ENCODE measurements at regions not wholly inside any gene's neighbourhood (a gene's known extent, or its start where the extent isn't known, plus 50 kb on each side); places are given as distances from the start of the nearest gene placed in this dataset.

DNA sequence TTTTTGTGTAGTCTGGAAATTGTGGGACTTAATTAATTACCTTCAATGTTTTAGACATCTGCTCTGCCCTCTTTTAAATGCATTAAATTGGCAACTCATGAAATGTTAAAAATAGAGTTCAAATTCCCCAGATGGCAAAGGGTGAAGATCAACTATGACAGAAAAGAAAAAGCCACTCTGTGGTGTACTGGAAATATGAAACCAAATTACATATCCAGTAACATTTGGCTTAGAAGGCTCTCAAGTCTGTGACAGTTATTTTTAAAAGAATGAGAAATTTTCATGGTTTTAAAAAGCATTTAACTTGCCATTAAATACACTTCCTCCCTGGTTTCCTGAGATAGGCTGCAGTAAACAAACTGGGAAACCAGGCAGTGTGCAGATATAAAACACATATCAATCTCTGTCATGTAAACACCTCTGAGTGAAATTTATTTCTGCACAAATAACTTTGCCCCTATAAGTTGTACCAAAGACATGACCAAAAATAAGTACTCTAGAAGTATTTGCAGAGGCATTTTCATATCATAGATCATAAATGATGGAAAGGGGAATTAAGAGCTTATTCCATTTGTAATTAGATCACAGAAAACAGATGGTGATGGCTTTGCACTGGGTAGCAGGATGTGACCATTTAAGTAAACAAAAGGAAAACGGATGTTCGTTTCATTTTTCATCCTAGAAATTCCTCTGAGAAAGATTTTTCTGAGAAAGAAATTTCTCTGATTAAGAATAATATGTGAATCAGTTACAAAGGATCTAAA is 360.1 kb downstream of the SAMD5 start:
- no peak for DNase-seq (ENCODE audit: low spot score in 2 of 2)
- intact Hi-C loops (cut with DNase I; ENCODE audit: low total_unique reads), result no loop called here
- WGBS, 2 donors, result 28 to 37% methylated on average over 2 of the region's 2 CpGs
- TF ChIP-seq POLR2A (IDR thresholded peaks at IDR 0.05), result no peak
- no peak overlapping the region for H3K4me3 ChIP-seq (ENCODE audit: low read depth, poor library complexity, severe bottlenecking)

DNA sequence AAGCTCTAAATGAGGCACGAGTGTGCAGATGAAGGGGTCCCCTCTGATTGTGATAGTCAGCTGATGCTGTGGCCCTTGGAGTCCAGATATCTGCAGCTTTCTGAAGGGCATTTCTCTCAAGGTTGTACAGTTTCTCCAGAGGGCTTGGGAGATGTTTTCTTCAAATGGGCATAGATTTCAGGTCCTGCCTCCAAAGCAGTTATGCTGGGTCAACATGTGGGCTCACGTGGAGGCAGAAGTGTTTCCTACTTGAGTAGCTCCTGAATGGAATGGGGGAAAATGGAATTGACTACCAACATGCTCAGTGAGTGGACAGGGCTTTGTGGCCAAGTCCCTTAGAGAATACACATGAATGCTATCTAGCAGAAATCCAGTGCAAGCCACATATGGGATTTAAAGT is 360.7 kb downstream of the SAMD5 start:
- intact Hi-C loops (cut with DNase I; ENCODE audit: low total_unique reads), result no loop called here
- no peak for DNase-seq (ENCODE audit: low spot score in 2 of 2)
- no peak overlapping the region for H3K4me3 ChIP-seq (ENCODE audit: low read depth, poor library complexity, severe bottlenecking)
- 51 to 59% methylated on average over 2 of the region's 2 CpGs for WGBS, 2 donors
- TF ChIP-seq POLR2A (IDR thresholded peaks at IDR 0.05), result no peak
- TF ChIP-seq, protein P1, sequence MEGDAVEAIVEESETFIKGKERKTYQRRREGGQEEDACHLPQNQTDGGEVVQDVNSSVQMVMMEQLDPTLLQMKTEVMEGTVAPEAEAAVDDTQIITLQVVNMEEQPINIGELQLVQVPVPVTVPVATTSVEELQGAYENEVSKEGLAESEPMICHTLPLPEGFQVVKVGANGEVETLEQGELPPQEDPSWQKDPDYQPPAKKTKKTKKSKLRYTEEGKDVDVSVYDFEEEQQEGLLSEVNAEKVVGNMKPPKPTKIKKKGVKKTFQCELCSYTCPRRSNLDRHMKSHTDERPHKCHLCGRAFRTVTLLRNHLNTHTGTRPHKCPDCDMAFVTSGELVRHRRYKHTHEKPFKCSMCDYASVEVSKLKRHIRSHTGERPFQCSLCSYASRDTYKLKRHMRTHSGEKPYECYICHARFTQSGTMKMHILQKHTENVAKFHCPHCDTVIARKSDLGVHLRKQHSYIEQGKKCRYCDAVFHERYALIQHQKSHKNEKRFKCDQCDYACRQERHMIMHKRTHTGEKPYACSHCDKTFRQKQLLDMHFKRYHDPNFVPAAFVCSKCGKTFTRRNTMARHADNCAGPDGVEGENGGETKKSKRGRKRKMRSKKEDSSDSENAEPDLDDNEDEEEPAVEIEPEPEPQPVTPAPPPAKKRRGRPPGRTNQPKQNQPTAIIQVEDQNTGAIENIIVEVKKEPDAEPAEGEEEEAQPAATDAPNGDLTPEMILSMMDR (IDR thresholded peaks at IDR 0.05), result no peak

DNA sequence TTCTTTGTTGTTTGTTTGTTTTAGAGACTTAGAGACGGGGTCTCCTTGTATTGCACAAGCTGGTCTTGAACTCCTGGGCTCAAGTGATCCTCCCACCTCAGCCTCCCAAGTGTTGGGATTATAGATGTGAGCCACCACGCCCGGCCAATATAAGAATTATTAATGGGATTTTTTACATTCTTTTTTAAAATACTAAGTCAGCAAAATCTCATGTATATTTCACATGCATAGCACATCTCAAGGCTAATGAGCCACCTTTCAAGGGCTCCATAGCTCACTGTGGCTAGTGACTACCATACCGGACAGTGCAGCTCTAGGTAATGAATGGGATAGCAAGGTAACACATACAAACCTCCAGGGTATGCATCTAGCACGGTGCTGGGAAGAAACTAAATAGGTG is 361.4 kb downstream of the SAMD5 start:
- no peak overlapping the region for H3K4me3 ChIP-seq (ENCODE audit: low read depth, poor library complexity, severe bottlenecking)
- intact Hi-C loops (cut with DNase I; ENCODE audit: low total_unique reads), result no loop called here
- TF ChIP-seq, protein P1 (IDR thresholded peaks at IDR 0.05), result no peak
- no peak for TF ChIP-seq POLR2A (IDR thresholded peaks at IDR 0.05)
- DNase-seq (ENCODE audit: low spot score in 2 of 2), result no peak
- 86 to 93% methylated on average over 5 of the region's 5 CpGs for WGBS, 2 donors

DNA sequence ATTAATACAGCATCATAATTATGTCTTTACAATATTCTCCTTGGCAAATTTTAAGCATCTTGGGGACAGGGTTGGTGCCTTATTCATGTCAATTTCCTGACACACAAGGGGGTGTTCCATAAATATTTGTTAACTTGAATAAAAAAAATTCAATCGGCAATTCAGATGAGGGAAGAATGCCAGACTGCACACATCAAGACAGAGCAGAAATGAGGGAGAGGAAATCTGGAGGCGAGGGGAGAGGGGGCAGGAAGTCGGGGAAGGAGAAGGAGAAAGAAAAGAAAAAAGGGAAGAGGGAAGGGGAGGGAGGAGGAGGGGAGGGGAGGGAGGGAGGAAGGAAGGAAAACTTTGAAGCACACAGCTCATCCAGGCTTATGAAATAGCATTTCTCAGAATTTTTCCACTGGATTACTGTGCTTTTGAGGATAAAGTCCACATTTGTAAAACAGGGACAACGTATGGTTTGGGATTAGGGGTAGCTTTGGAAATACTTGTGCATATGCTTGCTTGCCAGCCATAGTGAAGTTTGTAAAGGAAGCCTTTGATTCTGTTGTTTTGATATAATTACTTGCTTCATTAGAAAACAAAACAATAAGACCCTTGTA is 362.1 kb downstream of the SAMD5 start:
- no peak for DNase-seq (ENCODE audit: low spot score in 2 of 2)
- H3K4me3 ChIP-seq (ENCODE audit: low read depth, poor library complexity, severe bottlenecking), result no peak overlapping the region
- intact Hi-C loops (cut with DNase I; ENCODE audit: low total_unique reads), result no loop called here
- TF ChIP-seq, protein P1 (IDR thresholded peaks at IDR 0.05), result no peak
- TF ChIP-seq POLR2A (IDR thresholded peaks at IDR 0.05), result no peak
- 40 to 46% methylated on average over 3 to 4 of the region's 4 CpGs for WGBS, 2 donors

DNA sequence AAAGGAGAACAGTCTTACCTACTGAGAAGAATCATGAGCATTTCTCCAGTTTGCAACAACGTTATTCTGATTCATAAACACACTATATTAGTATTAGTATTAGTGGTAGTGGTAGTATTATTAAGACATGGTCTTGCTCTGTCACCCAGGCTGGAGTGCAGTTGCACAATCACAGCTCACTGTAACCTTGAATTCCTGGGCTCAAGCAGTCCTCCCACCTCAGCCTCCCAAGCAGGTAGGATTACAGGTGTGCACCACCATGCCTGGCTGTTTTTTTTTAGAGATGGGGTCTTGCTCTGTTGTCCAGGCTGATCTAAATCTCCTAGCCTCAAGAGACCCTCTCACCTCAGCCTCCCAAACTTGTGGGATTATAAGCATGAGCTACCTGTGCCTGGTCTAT is 363.5 kb downstream of the SAMD5 start:
- no peak overlapping the region for H3K4me3 ChIP-seq (ENCODE audit: low read depth, poor library complexity, severe bottlenecking)
- WGBS, 2 donors, result 91 to 94% methylated on average over 1 of the region's 1 CpG
- DNase-seq (ENCODE audit: low spot score in 2 of 2), result no peak
- no peak for TF ChIP-seq POLR2A (IDR thresholded peaks at IDR 0.05)
- TF ChIP-seq, protein P1 (IDR thresholded peaks at IDR 0.05), result no peak
- intact Hi-C loops (cut with DNase I; ENCODE audit: low total_unique reads), result no loop called here

DNA sequence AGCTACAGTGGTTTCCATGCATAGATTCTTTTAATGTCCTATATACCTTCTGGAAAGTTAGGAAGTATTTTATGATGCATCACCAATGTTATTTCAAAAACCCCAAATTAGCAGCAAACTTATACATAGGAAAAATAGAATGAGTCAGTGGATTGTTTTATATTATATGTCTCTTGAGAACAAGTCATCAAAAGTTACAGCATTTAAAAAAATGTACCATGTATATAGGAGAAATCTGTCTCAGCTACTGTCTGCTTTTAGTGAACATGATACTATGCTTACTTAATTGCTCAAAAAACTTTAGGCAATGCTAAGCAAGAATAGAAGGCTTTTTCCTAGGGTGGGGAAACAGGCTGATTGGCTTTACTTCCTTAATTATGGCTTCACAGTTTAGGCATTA is 365.3 kb downstream of the SAMD5 start:
- DNase-seq (ENCODE audit: low spot score in 2 of 2), result no peak
- H3K4me3 ChIP-seq (ENCODE audit: low read depth, poor library complexity, severe bottlenecking), result no peak overlapping the region
- intact Hi-C loops (cut with DNase I; ENCODE audit: low total_unique reads), result no loop called here
- TF ChIP-seq POLR2A (IDR thresholded peaks at IDR 0.05), result no peak
- TF ChIP-seq, protein P1 (IDR thresholded peaks at IDR 0.05), result no peak
